Neural cell (in vitro differentiated cells): ENCODE measurements at regions not wholly inside any gene's neighbourhood (a gene's known extent, or its start where the extent isn't known, plus 50 kb on each side); places are given as distances from the start of the nearest gene placed in this dataset.

Experiments used
- H2AFZ ChIP-seq: fragments of 200-600, 300-800 bp; sonication (generic), shearing (Covaris generic); 2 replicates; pipeline ENCODE4 v1.6.0; 2014; ENCODE audit warnings: low read depth, mild to moderate bottlenecking, antibody characterized with exemption, low read length, moderate library complexity
- H3F3A ChIP-seq: fragments of 200-600 bp; shearing (Covaris generic); 2 replicates; pipeline ENCODE4 v1.6.1; 2016; ENCODE audit warnings: mild to moderate bottlenecking, moderate library complexity, mixed read lengths, antibody characterized with exemption, low read length; ENCODE audit not compliant: insufficient read depth, poor library complexity, severe bottlenecking
- H3K27ac ChIP-seq: fragments of 200-600, 300-800 bp; sonication (generic), shearing (Covaris generic); 2 replicates; pipeline ENCODE4 v1.5.1; 2014; ENCODE audit warnings: mild to moderate bottlenecking, low read length, moderate library complexity
- H3K27me3 ChIP-seq: fragments of 300-800, 200-600 bp; sonication (generic), shearing (Covaris generic); 2 replicates; pipeline ENCODE4 v1.6.0; 2014; ENCODE audit warnings: mild to moderate bottlenecking, low read depth, low read length, moderate library complexity; ENCODE audit not compliant: insufficient read depth
- H3K36me3 ChIP-seq: fragments of 300-800, 200-600 bp; sonication (generic), shearing (Covaris generic); 2 replicates; pipeline ENCODE4 v1.5.1; 2014; ENCODE audit warnings: mild to moderate bottlenecking, antibody characterized with exemption, low read length, moderate library complexity; ENCODE audit not compliant: insufficient read depth
- H3K4me2 ChIP-seq: fragments of 300-800, 200-600 bp; sonication (generic), shearing (Covaris generic); 2 replicates; pipeline ENCODE4 v1.6.0; 2014; ENCODE audit warnings: mild to moderate bottlenecking, low read length
- H3K4me3 ChIP-seq: fragments of 300-800, 200-600 bp; sonication (generic), shearing (Covaris generic); 2 replicates; pipeline ENCODE4 v1.5.1; 2014; ENCODE audit warnings: mild to moderate bottlenecking, low read length, moderate library complexity
- H3K79me2 ChIP-seq: fragments of 200-600 bp; shearing (Covaris generic); replicated peaks from 2 replicates; pipeline ENCODE4 v1.6.0; 2014; ENCODE audit warnings: mild to moderate bottlenecking, low read length, moderate library complexity; ENCODE audit not compliant: insufficient read depth
- H3K9ac ChIP-seq: fragments of 300-800, 200-600 bp; sonication (generic), shearing (Covaris generic); 2 replicates; pipeline ENCODE4 v1.6.1; 2016; ENCODE audit warnings: mild to moderate bottlenecking, low read length, mixed read lengths
- H3K9me2 ChIP-seq: fragments of 200-600 bp; shearing (Covaris generic); 2 replicates; pipeline ENCODE4 v1.6.1; 2016; ENCODE audit warnings: mild to moderate bottlenecking, low read length, mixed read lengths; ENCODE audit not compliant: insufficient read depth
- H3K9me3 ChIP-seq: fragments of 200-600, 300-800 bp; sonication (generic), shearing (Covaris generic); 2 replicates; pipeline ENCODE4 v1.6.1; 2016; ENCODE audit warnings: mild to moderate bottlenecking, mixed run types, low read length, moderate library complexity, mixed read lengths
- H4K20me1 ChIP-seq: fragments of 200-600 bp; shearing (Covaris generic); 2 replicates; pipeline ENCODE4 v1.6.1; 2016; ENCODE audit warnings: mild to moderate bottlenecking, mixed run types; ENCODE audit not compliant: insufficient read depth
- CTCF ChIP-seq: fragments of 450-650 bp; IDR thresholded peaks from 2 replicates; pipeline ENCODE4 v1.5.1; 2014; ENCODE audit warnings: antibody characterized with exemption, mild to moderate bottlenecking, moderate library complexity; ENCODE audit not compliant: poor library complexity, severe bottlenecking
- EP300 ChIP-seq: fragments of 450-650 bp; conservative IDR thresholded peaks from 2 replicates; pipeline ENCODE4 v1.6.1; 2014; ENCODE audit warnings: antibody characterized with exemption, mild to moderate bottlenecking, moderate library complexity; ENCODE audit not compliant: poor library complexity, severe bottlenecking
- EZH2 ChIP-seq: fragments of 200-600, 300-800 bp; shearing (Covaris generic), sonication (generic); IDR thresholded peaks from 2 replicates; pipeline ENCODE4 v1.6.1; 2014; ENCODE audit warnings: antibody characterized with exemption, low read length, borderline replicate concordance, mild to moderate bottlenecking; ENCODE audit not compliant: insufficient read depth, poor library complexity, severe bottlenecking
- MXI1 ChIP-seq: fragments of 450-650 bp; conservative IDR thresholded peaks from 2 replicates; pipeline ENCODE4 v1.6.1; 2014; ENCODE audit warnings: antibody characterized with exemption, mild to moderate bottlenecking; ENCODE audit not compliant: poor library complexity, severe bottlenecking
- POLR2AphosphoS5 ChIP-seq: IDR thresholded peaks from 2 replicates; pipeline ENCODE4 v1.6.1; 2012
- RAD21 ChIP-seq: fragments of 450-650 bp; conservative IDR thresholded peaks from 2 replicates; pipeline ENCODE4 v1.6.1; 2014; ENCODE audit warnings: antibody characterized with exemption, mild to moderate bottlenecking, moderate library complexity
- REST ChIP-seq: IDR thresholded peaks from 2 replicates; pipeline ENCODE4 v1.6.1; 2012; ENCODE audit warnings: borderline replicate concordance
- SMC3 ChIP-seq: fragments of 450-650 bp; conservative IDR thresholded peaks from 2 replicates; pipeline ENCODE4 v1.6.1; 2014; ENCODE audit warnings: antibody characterized with exemption, mild to moderate bottlenecking, moderate library complexity; ENCODE audit not compliant: poor library complexity
- TAF1 ChIP-seq: IDR thresholded peaks from 2 replicates; pipeline ENCODE4 v1.6.1; 2012; ENCODE audit warnings: low read depth

- Histone ChIP-seq H3K27me3 (no peaks in the 10 kb centered on the region), H4K20me1 (no peaks in the 10 kb centered on the region), H3K4me2 (no peak overlapping the region), H3K9me2 (no peaks in the 10 kb centered on the region), H3K36me3 (no peaks in the 10 kb centered on the region), H3K4me3 (no peak overlapping the region), H2AFZ (no peak overlapping the region), H3K79me2 (no peaks in the 10 kb centered on the region), H3K27ac (no peak overlapping the region), H3K9me3 (no peaks in the 10 kb centered on the region), H3K9ac (no peak overlapping the region), H3F3A (no peaks in the 10 kb centered on the region)
- TF ChIP-seq TAF1 (no peak), SMC3 (no peak)
Measured at GRCh38 chr9:26548781-26549290, 343.8 kb downstream of the CAAP1 start.

- no peaks in the 10 kb centered on the region for H4K20me1 ChIP-seq
- H3K27me3 ChIP-seq = no peaks in the 10 kb centered on the region
- TF ChIP-seq MXI1 (no peak), EP300 (no peak), REST (no peak), EZH2 (no peak), SMC3 (no peak), RAD21 (no peak), CTCF (no peak), TAF1 (no peak), POLR2AphosphoS5 (no peak)
- no peaks in the 10 kb centered on the region for H3K9me2 ChIP-seq
- no peak overlapping the region for H2AFZ ChIP-seq
- no peak overlapping the region for H3K4me2 ChIP-seq
- H3K4me3 ChIP-seq = no peak overlapping the region
- H3K27ac ChIP-seq = no peak overlapping the region
- no peak overlapping the region for H3K9ac ChIP-seq
- H3K9me3 ChIP-seq = no peaks in the 10 kb centered on the region
- no peaks in the 10 kb centered on the region for H3K79me2 ChIP-seq
- H3K36me3 ChIP-seq = no peaks in the 10 kb centered on the region
- no peaks in the 10 kb centered on the region for H3F3A ChIP-seq
Measured at GRCh38 chr9:26539867-26540493, 352.6 kb downstream of the CAAP1 start.
